Dermis microvascular lymphatic vessel endothelial cell (primary cell): ENCODE measurements at regions not wholly inside any gene's neighbourhood (a gene's known extent, or its start where the extent isn't known, plus 50 kb on each side); places are given as distances from the start of the nearest gene placed in this dataset.
"Not testable (repeated sequence)": the region's sequence is repeated elsewhere in the genome, so short reads cannot be mapped to it uniquely, and the experiment has no call there.

ENCODE experiments used
- DNase-seq, 2 donors: peaks; one replicate each; pipeline versions ENCODE4 v3.0.0 to v3.0.0-alpha.2; 2010; ENCODE audit warnings: low read depth in 2 of 2

GRCh38 chr6:170063851-170064602 lies 226.9 kb downstream of the DLL1 start:
- no peak for DNase-seq

DNA sequence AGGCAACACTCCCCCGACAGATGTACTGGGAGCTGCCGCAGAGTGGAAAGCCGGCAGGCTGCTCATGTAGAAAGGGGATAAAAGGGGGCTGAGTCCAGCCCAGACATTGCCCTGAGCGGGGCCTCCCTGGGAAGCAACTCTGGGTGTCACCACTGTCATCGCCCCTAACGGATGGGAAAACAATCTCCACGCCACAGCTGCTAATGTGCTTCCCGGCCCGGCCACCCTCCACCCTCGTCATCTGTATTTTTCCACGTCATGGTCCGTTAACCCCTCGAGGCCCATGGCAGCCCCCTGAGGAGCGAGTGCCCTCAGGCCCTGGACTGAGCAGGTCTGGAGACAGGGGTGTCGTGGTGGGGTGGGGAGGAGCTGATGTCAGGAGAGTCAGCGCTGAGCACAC lies 227.4 kb downstream of the DLL1 start:
- no peak for DNase-seq

GRCh38 chr6:170062915-170063241 lies 228.0 kb downstream of the DLL1 start:
- no peak for DNase-seq

DNA sequence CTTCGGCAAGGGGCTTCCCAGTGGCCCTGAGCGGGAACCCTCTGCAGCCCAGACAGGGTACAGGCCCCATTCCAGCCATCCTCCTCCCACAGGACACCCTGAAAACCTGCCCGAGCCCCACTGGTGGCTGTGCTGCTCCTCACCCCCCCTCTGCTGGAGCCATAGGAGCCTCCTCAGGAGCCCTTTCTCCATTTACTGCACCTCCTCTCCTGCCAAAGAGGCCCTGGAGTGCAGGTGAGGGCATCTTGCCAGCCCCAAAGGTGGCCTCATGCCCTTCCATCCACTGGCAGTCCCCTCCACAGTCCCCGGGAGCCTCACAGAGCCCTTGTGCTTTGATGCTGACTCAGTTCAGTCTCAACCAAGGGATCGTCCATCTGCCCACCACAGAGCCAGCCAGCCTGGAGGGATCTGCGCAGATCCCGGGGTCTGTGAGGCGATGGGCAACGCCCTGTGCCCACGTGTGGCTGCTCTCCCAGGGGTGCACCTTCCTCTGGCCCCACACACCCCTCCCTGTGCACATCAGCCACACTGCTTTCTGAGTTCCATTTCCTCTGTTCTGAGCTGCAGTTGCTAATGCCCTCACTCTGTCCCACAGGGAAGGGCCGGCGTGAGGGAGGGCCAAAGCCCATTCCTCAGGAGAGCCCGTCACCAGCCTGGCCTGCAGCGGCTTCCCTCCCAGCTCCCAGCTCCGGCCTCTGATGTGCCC lies 228.5 kb downstream of the DLL1 start:
- no peak for DNase-seq

GRCh38 chr6:170058878-170059485 lies 231.9 kb downstream of the DLL1 start:
- no peak for DNase-seq

DNA sequence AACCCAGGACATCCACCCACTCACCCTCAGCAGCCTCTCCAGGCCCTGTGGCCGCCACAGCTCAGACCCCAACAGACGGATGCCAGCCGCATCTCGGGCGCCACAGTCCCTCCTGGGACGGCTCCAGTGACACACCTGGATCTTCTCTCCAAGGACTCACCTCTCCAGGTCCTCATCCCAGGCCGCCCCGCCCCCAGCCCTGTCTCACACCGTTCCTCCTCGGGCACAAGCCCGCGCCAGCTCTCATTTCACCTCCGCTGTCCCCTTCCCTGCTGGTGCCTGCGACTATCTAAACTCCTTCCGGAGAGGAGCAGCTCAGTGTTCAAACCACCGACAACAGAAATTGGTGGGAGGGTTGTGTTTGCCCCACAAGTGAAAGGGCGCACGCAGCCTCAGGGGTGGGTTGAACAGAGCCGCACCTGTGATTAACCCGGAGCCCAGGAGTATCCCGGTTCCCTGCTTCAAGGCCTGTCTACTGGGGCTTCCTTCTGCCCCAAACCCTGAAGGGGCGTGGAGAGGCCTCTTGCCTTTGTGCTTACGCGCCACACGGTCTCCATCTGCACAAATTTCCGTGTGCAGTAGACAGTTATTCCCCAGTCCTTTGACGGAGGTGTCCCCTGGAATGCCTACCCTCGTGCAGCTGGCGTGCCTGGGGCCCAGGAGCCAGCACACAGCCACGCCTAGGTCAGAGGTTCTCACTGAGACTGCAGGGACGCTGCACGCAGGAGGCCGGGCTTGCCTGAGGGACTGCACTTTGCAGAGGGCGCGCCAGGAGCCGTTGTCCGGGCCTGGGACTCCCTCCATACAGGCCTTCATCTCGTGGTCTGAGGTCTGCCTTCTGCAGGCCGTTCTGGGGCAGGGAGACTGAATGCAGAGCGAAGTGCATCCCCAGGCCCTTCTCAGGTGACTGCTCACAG lies 232.7 kb downstream of the DLL1 start:
- DNase-seq: no peak

GRCh38 chr6:170057034-170057734 lies 233.7 kb downstream of the DLL1 start:
- no peak for DNase-seq

GRCh38 chr6:170056278-170056711 lies 234.6 kb downstream of the DLL1 start:
- no peak for DNase-seq

- DNase-seq: not testable (repeated sequence)
Observed at GRCh38 chr6:170055797-170056196, 235.1 kb downstream of the DLL1 start.

DNA sequence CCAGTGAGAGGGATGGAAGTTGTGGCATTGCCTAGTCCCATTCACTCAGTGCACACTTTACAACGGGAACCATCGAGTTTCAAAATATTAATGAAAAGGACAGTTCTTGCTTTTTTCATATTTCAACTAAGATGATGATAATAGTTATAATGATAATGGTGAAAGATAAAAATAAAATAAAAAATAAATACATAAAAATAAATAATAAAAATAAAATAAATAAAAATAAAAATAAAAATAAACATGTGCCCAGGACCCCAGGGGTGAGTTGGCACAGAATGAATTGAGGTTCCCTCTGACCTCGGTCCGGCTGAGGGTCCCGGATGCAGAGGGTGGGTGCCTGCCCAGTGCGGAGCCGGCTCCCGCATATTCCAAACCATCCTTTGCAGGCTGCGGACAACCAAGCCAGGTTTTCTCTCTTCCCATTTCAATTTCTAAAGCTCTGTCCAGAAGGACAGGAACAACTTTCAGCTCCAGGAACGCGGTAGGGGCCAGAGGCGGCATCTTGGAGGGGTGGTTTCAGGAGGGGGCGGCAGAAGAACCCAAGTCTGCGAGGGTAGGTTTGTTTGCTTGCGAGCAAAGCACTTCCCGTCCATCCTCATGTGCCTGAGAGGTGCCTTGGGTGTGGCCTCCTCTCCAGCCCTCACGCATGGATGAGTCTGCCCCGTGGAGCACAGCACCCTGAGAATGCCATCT lies 236.8 kb downstream of the DLL1 start:
- DNase-seq: no peak

DNA sequence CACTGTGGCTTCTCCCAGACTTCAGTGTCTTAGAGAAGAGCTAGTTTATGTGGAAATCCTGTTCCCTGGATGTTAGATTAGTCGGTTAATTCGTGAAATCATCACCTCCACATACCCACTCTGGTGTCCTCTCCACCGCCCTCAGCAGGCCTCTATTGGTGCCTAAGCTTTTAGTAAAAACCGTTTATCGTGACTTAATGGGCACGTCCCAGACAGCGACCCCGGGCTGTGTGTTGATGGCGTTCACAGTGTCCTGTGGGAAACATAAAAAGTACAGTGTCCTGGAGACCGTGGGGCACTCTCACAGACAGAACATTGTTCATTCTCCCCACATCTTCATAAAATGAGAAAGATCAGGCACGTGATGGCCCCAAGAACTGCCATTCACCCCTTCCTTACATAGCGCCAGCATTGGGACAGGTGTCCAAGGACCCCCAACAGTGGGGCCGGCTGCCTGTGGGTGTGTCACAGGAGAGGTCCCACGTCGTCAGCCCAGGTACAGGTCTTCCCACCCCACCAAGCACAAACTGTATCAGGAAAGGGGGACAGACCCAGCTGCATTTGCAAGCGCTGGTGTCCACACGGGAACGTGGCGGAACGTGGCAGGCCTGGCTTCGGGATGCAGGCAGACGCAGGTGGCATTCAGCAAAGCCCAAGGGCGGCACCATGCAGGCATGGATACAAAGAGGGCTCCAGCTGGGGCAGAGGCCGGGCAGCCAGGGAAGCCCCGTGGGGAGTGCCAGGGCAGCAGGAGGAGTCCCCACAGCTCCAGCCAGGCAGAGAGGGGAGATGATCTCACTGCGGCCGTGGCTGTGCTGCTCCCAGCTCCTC lies 237.7 kb downstream of the DLL1 start:
- no peak for DNase-seq

GRCh38 chr6:170051229-170052172 lies 239.4 kb downstream of the DLL1 start:
- DNase-seq: no peak

- no peak for DNase-seq
Observed at GRCh38 chr6:170050591-170051041, 240.3 kb downstream of the DLL1 start.

DNA sequence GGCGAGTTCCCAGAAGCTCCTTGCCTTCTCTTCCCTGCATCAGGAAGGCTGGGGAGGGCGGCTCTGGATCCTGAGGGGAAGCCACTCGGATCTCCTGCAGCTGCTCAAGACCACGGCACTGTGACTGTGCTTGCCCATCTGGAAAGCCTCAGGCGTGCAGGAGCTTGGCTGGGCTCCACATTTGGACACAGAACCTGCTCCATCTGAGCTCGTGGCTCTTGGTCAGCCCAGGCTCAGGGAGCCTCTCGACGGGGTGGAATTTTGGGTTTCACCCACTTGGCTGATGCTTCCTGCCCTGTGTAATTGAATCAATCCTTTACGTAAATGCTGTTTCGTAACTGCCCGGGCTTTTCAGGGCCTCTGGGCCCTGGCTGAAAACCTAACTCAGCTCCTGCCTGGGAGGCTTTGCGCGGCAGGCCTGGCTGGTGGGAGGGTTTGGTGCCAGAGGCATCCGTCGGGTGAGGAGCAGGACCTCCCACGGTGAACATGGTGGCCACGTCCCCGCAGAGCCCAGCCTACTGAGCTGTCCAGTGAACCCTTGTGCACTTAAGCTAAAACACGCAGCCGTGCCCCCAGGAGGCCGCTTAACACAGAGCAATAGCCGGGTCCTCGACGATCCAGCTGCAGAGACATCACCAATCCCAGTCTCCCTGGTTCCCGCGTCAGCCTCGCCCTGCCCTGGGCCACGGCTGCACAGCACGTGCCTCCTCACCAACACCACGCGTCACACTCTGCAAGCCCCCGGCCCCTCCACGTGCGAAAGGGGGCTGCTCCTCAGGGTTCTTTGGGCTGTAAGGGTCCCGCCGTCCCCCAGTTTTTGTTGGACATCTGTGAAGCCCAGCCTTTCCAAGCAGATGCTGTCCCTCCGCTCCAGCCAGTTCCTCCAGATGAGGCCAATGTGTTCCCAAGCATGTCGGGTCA lies 241.0 kb downstream of the DLL1 start:
- DNase-seq: no peak

GRCh38 chr6:170048615-170049256 lies 242.1 kb downstream of the DLL1 start:
- DNase-seq: no peak

GRCh38 chr6:170047823-170048222 lies 243.1 kb downstream of the DLL1 start:
- DNase-seq: no peak
